OCI-LY3 (cell line): ENCODE measurements at regions not wholly inside any gene's neighbourhood (a gene's known extent, or its start where the extent isn't known, plus 50 kb on each side); places are given as distances from the start of the nearest gene placed in this dataset.

Source experiments
- H2AFZ ChIP-seq: fragments of 200-600, 300-600 bp; shearing (Covaris generic); 2 replicates; pipeline ENCODE4 v1.6.0; 2014; ENCODE audit warnings: antibody characterized with exemption, low read depth, low read length
- H3K27ac ChIP-seq: fragments of 200-600, 300-600 bp; sonication (generic); 2 replicates; pipeline ENCODE4 v1.5.1; 2014; ENCODE audit warnings: mild to moderate bottlenecking, low read length, moderate library complexity, mixed read lengths
- H3K27me3 ChIP-seq: fragments of 200-600, 300-600 bp; sonication (generic); 2 replicates; pipeline ENCODE4 v1.6.1; 2014; ENCODE audit warnings: low read depth, low read length, mixed read lengths
- H3K36me3 ChIP-seq: fragments of 200-600, 300-600 bp; sonication (generic); replicated peaks from 2 replicates; pipeline ENCODE3; 2014; ENCODE audit warnings: low read depth, low read length, mixed read lengths
- H3K4me1 ChIP-seq: fragments of 300-600, 200-600 bp; sonication (generic); 2 replicates; pipeline ENCODE4 v1.6.1; 2014; ENCODE audit warnings: low read length, mixed read lengths
- H3K4me2 ChIP-seq: fragments of 200-600, 300-600 bp; sonication (generic); 2 replicates; pipeline ENCODE4 v1.6.1; 2014; ENCODE audit warnings: low read length, mixed read lengths
- H3K4me3 ChIP-seq: fragments of 300-600, 200-600 bp; sonication (generic); 2 replicates; pipeline ENCODE4 v1.5.1; 2014; ENCODE audit warnings: antibody characterized with exemption, mild to moderate bottlenecking, low read length, moderate library complexity
- H3K79me2 ChIP-seq: fragments of 300-600, 200-600 bp; shearing (Covaris generic); 2 replicates; pipeline ENCODE4 v1.6.1; 2014; ENCODE audit warnings: mild to moderate bottlenecking, low read length, mixed read lengths
- H3K9ac ChIP-seq: fragments of 300-600, 200-600 bp; shearing (Covaris generic); 2 replicates; pipeline ENCODE4 v1.6.0; 2014; ENCODE audit warnings: mild to moderate bottlenecking, low read length, moderate library complexity
- H3K9me3 ChIP-seq: fragments of 200-600, 300-600 bp; shearing (Covaris generic); 2 replicates; pipeline ENCODE4 v1.6.1; 2014; ENCODE audit warnings: low read length, mixed read lengths; ENCODE audit not compliant: insufficient read depth
- H4K20me1 ChIP-seq: fragments of 200-600, 300-600 bp; sonication (generic); 2 replicates; pipeline ENCODE4 v1.6.1; 2016; ENCODE audit warnings: low read length, mixed read lengths; ENCODE audit not compliant: insufficient read depth
- EZH2phosphoT487 ChIP-seq: fragments of 200-600 bp; shearing (Covaris generic); IDR thresholded peaks from 2 replicates; pipeline ENCODE4 v1.6.1; 2018; ENCODE audit warnings: antibody characterized with exemption, mixed run types, low read depth
- TF ChIP-seq, protein P1 (sequence below): fragments of 200-600, 300-600 bp; sonication (generic); IDR thresholded peaks from 2 replicates; pipeline ENCODE4 v1.5.1; 2014; ENCODE audit warnings: antibody characterized with exemption, low read length, low read depth

DNA sequence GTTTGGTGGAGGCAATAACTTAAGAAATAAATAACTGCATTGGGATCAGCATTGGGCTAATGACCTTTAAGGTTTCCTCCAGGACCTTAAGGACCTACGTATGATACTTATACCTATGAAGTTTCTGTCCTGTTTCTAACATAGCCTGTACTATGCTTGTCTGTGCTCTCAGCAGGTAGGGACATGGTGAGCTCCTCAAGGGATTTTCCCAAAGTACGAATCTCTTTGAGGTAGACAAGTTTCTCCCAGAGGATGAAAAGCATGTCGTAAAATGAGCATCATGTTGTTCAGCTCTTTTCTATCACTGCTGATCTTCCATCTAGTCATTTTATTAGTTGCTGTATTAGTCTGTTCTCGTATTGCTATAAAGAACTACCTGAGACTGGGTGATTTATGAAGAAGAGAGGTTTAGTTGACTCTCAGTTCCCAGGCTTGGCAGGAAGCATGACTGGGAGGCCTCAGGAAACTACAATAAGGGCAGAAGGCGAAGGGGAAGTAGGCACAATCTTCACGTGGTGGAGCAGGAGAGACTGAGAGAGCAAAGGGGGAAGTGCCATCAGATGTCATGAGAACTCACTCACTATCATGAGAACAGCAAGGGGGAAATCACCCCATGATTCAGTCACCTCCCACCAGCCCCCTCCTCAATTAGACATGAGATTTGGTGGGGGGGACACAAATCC, 77.8 kb upstream of the TGM3 start:
- Histone ChIP-seq H3K4me3 (peak overlapping the region; percentile 43), H2AFZ (no peak overlapping the region), H3K4me2 (peak overlapping the region; percentile 71), H3K4me1 (peaks cover 76% of the 10 kb centered on the region), H3K9ac (peak overlapping the region; percentile 72), H3K36me3 (peaks cover 18% of the 10 kb centered on the region), H3K27me3 (no peaks in the 10 kb centered on the region), H4K20me1 (no peaks in the 10 kb centered on the region), H3K79me2 (no peaks in the 10 kb centered on the region), H3K9me3 (peaks cover 16% of the 10 kb centered on the region), H3K27ac (peak overlapping the region; percentile 97)
- TF ChIP-seq EZH2phosphoT487: 0 out of 2 replicates have a peak, but pooled peaks have one; percentile 21
- TF ChIP-seq, protein P1, sequence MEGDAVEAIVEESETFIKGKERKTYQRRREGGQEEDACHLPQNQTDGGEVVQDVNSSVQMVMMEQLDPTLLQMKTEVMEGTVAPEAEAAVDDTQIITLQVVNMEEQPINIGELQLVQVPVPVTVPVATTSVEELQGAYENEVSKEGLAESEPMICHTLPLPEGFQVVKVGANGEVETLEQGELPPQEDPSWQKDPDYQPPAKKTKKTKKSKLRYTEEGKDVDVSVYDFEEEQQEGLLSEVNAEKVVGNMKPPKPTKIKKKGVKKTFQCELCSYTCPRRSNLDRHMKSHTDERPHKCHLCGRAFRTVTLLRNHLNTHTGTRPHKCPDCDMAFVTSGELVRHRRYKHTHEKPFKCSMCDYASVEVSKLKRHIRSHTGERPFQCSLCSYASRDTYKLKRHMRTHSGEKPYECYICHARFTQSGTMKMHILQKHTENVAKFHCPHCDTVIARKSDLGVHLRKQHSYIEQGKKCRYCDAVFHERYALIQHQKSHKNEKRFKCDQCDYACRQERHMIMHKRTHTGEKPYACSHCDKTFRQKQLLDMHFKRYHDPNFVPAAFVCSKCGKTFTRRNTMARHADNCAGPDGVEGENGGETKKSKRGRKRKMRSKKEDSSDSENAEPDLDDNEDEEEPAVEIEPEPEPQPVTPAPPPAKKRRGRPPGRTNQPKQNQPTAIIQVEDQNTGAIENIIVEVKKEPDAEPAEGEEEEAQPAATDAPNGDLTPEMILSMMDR: no peak

DNA sequence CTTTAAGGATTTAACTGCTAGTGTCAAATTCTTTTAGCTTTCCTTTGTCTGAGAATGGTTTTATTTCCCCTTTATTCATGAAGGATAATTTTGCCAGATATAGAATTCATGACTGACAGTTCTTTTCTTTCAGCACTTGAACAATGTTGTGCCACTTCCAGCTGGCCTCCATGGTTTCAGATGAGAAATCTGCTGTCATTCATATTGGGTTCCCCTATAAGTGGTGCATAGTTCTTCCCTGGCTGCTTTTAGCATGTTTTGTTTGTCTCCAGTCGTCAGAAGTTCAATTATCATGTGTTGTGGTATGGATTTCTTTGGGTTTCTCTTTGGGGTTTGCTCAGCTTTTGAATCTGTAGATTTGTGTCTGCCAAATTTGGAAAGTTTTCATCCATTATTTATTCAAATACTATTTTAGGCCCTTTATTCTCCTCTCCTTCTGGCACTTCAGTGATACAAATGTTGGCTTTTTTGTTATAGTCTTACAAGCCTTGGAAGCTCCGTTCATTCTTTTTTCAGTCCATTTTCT, 76.3 kb upstream of the TGM3 start:
- H3K9ac ChIP-seq: no peak overlapping the region
- no peaks in the 10 kb centered on the region for H3K79me2 ChIP-seq
- peaks cover 16% of the 10 kb centered on the region for H3K9me3 ChIP-seq
- no peaks in the 10 kb centered on the region for H3K27me3 ChIP-seq
- peaks cover 67% of the 10 kb centered on the region for H3K4me1 ChIP-seq
- TF ChIP-seq, protein P1: no peak
- TF ChIP-seq EZH2phosphoT487: no peak
- no peak overlapping the region for H2AFZ ChIP-seq
- H3K4me2 ChIP-seq: no peak overlapping the region
- H3K27ac ChIP-seq: peak overlapping the region; percentile 97
- peaks cover 18% of the 10 kb centered on the region for H3K36me3 ChIP-seq
- H3K4me3 ChIP-seq: no peak overlapping the region
- no peaks in the 10 kb centered on the region for H4K20me1 ChIP-seq

DNA sequence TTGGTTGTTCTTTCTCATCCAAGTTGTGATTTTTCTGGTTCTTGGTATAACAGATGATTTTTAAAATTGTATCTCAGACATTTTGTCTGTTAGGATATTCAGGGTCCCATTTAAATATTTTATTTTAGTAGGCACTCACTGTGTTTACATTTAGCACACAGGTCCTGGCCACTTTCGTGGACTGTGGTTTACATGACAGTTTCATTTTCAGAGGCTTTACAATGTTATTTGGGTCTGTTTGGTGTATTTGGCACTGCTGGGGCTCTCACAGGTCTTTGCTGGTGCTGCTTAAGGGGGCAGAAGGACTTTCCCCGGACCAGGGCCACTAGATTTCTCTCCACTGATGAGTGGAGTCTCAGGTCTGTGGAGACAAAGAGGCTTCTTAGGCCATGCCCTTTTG, 75.5 kb upstream of the TGM3 start:
- H4K20me1 ChIP-seq: no peaks in the 10 kb centered on the region
- H3K4me2 ChIP-seq: no peak overlapping the region
- no peak overlapping the region for H3K4me3 ChIP-seq
- H3K36me3 ChIP-seq: peaks cover 18% of the 10 kb centered on the region
- no peaks in the 10 kb centered on the region for H3K27me3 ChIP-seq
- no peak for TF ChIP-seq EZH2phosphoT487
- TF ChIP-seq, protein P1: no peak
- no peak overlapping the region; the same call in 1 of the 2 replicates for H3K27ac ChIP-seq
- no peak overlapping the region for H2AFZ ChIP-seq
- no peak overlapping the region for H3K9ac ChIP-seq
- peaks cover 16% of the 10 kb centered on the region for H3K9me3 ChIP-seq
- H3K79me2 ChIP-seq: no peaks in the 10 kb centered on the region
- H3K4me1 ChIP-seq: peaks cover 60% of the 10 kb centered on the region

DNA sequence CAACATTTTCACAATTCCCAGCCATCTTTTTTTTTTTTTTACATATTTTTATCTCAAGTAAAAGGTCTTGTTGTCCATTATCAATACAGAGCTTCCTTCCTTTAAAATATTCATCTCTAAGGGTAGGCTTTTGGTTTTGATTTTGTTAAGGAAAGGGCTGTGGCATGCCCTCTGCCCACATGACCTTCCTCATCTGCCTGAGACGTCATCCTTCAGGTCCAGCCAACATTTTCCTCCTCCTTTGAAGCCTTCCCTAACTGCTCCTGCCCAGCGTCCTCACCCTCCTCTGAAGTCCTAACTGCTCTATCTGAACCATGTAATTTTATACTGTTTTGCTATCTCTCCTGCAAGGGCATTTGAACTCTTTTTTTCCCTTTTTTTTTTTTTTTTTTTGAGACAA, 73.9 kb upstream of the TGM3 start:
- TF ChIP-seq EZH2phosphoT487: no peak
- TF ChIP-seq, protein P1: no peak
- Histone ChIP-seq H3K4me3 (no peak overlapping the region), H3K4me1 (peaks cover 44% of the 10 kb centered on the region), H3K4me2 (no peak overlapping the region), H3K9ac (no peak overlapping the region), H2AFZ (0 out of 2 replicates have a peak overlapping the region, but pooled peaks have one; percentile 39), H3K27me3 (no peaks in the 10 kb centered on the region), H3K79me2 (no peaks in the 10 kb centered on the region), H4K20me1 (no peaks in the 10 kb centered on the region), H3K36me3 (peaks cover 18% of the 10 kb centered on the region), H3K27ac (no peak overlapping the region; the same call in 1 of the 2 replicates), H3K9me3 (peaks cover 16% of the 10 kb centered on the region)
